Ramos (cell line): ENCODE measurements at regions not wholly inside any gene's neighbourhood (a gene's known extent, or its start where the extent isn't known, plus 50 kb on each side); places are given as distances from the start of the nearest gene placed in this dataset.

Experiments
- in situ Hi-C: fragments of 300-500 bp; cut with MboI; formaldehyde crosslinking; loops from one replicate; pipeline ENCODE4 v1.14.3; 2022; ENCODE audit warnings: low sequenced_read_pairs; ENCODE audit not compliant: unreplicated experiment

DNA sequence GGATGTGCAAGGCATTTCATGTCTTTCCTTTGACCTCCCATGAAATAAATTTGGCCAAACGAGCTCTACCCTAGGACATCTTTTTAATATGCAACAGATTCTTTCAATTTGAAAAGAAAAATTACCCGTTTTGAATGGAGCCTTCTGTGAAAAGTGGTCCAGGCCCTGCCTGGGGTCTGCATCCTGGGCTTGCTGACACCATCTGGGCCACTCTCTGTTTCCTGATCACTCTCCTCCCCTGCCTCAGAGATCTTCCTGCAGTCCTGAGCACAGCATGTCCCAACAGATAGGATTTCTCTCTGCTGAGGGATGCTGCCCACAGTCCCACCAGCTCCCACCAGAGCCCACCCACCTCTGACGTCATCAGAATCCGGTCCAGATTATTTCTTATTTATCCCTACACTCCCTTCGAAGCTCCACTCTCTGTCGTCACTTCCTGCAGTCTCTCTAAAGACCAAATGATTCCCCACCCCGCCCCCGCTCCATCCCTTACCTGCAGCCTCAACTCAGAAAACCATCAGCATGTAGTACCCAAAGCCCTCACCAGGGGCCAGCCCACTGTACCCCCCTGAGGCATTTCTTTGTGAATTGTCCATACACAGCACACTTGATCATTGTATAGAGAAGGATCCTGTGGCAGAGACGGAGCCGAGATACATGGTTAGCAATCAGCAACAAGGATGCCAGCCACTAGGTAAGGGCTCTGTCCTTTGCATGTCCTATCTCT is 192.1 kb upstream of the MGMT start:
- in situ Hi-C loops, result no loop called here

DNA sequence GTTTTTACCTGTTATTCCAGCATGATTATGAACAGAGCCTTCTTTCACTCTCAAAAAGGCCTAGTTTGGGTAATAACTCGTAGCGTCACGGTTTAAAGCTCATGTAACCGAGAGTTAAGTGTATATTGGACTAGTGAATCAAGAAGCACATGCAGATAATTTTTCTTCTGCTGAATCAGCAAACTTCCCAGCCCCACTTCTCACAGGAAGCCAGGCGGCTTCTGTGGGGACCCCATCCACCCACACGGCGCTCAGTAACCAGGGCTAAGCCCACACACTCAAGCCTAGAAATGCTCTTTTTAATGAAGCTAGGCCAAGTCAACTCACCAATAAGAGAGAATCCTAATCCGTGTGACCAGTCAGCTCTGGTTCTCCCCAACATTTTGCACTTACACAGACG is 191.2 kb upstream of the MGMT start:
- in situ Hi-C loops, result no loop called here

DNA sequence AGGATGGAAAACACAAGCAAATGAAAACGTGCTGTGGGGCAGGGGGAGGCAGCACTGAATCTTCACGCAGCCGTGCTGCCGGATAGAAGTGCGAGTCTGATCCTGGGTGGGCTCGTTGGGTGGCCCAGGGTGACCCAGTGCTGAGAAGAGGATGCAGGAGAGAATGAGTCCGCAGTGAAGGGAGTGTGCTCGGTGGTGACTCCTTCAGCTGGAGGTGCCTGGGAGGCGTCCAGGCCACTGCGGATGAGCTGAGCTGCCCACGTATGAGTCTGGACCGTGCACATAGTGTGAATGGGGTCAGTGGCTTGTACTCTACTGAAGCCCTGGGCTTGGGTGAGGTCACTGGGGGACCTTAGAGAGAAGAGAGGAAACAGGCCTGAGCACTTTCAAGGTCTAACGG is 190.0 kb upstream of the MGMT start:
- in situ Hi-C loops, result no loop called here

DNA sequence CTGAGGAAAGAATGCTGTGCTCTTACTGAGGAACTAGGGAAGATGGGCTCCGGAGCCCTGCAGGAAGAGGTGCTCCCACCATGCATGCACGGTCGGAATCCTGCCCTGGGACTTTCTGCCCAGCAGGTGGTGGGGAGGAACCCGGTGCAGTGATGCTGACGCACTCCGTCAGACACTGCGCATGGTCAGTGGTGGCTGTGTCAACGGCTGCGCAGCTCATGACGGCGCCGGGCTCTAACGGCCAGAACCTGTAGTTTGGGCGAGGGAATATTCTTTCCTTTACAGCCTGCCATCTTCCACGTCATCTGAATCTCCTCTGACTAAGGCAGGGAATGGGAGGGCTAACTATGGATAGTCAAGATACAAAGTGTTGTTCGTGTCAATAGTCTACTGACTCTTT is 189.2 kb upstream of the MGMT start:
- in situ Hi-C loops, result no loop called here

DNA sequence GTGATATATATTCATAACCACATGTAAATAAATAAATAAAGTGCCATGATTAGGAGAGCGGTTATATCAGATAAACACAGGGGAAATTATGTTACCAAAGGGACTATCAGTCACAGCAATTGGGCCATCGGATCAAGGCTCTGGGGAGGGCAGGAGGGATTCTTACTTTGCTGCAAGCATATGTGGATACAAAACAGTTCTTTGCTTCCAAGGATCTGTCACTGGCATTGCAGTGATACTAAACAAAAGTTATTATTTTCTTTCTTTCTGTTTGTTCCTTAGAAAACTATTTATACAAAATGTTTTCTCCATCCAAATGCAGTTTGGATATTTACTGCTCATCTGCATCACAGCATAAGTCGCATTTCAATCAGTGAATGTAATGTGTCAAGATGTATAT is 188.4 kb upstream of the MGMT start:
- in situ Hi-C loops, result no loop called here

DNA sequence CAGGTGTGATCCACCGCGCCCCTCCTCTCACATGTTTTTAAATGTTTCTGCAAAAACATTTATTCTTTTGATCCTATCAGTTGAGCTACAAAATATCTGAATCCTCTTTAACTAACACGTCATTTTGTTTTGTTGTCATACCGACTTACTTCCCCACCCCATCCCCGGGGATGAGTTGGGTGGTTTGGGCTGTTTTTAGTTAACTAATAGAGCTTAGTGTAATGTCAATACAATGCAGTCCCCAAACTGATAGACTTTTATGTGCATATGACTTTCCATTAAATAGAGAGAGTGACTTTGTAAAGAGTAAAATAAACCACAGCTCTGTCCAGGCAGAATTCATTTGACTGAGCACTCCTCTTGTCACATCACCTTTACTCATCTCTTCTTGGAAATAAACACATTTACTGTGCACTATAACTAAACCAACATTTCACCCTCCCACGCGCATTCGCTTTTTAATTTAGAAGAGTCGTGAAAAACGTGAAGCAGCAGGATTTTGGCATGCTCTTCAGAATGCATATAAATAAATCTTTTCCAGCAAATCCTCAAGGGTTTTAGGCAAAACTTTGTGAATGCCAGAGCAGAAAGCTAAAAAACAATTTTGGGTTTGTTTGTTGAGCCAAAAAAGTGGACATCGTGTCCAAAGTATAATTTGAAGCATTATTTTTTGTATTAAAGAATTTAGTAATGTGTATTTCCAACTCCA is 187.4 kb upstream of the MGMT start:
- in situ Hi-C loops, result no loop called here

DNA sequence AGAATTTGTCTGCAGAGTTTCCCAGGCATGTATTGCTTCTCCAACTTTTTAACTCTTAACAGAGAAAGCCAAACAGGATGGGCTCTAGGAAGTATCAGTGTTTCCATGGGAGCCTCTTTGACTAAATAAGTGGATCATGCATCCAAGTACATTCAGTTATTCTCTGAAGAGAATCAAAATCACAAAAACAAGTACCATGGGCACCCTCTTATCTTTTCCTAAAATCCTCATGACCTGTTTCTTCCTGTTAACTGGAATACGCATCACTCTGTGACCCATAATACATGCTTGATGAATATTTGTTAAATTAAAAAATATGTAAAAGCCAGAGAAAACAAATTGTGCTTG is 186.9 kb upstream of the MGMT start:
- in situ Hi-C loops, result no loop called here

DNA sequence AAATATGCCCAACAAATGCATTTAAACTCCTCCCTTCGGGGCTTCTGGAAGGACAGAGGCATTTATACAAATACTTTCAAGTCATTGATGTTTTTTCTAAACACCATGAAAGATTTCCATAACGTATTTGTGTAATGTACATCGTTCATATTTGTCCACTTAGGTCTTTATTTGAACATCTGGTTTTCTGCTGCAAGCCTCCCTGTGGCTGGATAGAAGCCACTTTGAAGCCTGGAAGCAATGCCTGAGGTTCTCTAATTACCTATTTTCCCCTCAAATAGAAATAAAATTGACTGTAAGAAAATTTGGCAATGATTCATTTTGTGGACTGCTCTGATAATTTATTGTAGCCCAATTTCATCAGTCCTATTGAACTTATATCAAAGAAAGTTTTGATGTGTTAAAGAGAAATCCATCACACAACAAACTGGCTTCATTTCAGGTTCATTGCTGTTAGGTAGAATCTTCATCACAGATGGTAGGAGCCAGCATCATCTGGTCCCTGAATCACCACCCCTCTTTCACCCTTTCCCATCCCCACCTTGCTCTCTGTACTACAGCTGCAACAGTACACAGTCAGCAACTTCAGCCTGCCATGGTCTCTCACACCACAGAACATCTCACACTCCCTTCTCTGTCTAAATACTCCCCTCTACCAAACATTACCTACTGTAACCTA is 186.0 kb upstream of the MGMT start:
- in situ Hi-C loops, result no loop called here

DNA sequence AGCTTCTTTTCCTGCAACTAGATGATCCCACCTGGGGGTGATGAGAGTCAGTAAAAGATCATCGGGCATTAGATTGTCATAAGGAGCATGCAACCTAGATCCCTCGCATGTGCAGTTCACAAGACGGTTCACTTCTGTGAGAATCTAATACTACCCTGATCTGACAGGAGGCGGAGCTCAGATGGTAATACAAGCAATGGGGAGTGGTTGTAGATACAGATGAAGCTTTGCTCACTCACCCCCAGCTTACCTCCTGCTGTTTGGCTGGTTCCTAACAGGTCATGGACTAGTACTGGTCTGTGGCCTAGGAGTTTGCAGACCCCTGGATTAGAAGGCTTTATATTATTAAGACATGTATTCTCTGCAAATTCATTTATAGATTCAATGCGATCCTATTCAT is 181.6 kb upstream of the MGMT start:
- in situ Hi-C loops, result no loop called here

DNA sequence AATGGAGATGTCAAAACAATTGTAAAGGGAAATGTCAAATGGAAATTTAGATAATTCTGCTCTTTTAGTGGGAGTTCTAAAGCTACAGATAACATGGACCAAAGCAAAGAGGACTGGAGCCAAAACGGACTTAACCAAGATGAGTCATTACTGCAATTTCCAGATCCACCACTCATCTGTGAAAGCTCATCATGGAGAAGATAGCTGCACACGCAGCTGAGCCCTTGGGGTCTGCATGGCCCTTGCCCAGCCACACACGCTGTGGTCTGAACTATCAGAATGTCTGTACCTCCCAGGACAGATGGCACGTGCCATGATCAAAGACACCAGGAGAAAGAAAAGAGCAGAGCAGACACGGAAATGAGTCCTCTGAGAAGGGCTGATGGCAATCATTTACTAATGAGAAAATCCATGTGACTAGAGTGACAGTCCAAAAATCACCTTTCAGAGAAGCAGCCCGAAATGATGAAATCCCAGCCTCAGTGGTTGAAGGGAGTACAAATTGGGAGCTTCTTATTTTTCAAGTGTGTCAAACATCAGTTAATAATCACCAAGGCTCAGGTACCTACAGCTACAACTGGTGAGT is 177.9 kb upstream of the MGMT start:
- in situ Hi-C loops, result no loop called here

DNA sequence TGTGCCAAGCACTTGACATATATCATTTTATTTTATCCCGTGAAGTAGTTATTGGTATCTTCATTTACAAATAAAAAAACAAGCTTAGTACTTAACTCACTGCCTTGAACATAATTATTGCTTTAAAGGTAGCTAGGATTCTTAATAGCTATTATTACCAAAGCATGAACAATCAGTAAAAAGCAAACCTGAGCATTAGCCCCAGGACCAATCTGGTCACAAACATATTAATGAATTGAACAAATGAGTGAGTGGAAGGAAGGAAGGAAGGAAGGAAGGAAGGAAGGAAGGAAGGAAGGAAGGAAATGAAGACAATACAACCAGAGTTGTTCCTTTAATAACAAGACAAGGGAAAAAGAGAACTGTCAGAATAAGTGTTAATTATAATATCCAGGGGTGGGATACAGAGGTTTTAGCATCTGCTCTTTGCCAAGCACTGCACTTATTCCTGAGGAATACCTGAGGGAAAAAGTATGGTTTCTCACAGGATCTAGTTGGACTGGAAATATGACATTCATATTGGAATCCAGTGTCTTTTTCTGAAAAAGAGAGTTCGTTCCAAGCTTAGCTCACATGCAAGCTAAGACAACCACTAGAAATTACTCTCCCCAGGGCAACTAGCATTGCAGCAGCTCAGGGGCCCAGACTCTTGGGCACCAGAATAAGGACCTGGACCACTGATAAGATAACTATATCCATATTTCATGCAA is 172.9 kb upstream of the MGMT start:
- in situ Hi-C loops, result no loop called here

DNA sequence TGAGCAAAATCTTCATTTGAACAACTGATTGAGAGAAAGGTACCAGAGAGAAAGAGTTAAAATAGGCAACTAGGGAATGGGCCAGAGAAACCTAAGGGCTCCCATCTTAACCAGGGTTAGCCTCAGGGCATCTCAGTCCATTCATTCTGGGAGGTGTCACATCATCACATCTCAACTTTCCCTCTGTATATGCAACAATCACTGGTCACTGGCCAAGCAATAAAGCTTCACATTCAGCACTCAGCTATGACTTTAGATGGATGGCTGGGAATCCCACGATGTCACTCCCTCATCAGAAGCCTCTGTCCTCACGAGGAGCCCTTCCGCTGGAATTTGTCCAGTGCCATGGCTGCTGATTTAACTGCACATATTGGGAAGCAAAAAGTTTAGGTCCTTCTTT is 172.1 kb upstream of the MGMT start:
- in situ Hi-C loops, result no loop called here

DNA sequence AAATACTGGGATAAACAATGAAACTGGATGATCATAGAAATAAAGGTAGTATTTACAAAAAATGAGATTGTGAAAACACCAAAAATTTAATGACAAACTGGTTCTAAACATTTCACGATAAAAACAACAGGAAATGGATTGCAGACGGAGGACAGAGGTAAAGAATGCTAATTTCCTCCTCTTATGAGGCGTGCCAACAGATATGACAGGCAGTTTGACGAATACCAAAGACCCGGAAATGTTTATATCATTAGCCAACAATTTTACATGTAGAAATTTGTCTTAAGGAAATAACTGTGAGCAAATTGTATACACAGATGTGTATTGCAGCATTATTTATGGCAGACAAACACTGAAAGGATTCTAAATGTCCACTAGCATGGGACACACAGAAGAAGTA is 162.0 kb upstream of the MGMT start:
- in situ Hi-C loops, result no loop called here

DNA sequence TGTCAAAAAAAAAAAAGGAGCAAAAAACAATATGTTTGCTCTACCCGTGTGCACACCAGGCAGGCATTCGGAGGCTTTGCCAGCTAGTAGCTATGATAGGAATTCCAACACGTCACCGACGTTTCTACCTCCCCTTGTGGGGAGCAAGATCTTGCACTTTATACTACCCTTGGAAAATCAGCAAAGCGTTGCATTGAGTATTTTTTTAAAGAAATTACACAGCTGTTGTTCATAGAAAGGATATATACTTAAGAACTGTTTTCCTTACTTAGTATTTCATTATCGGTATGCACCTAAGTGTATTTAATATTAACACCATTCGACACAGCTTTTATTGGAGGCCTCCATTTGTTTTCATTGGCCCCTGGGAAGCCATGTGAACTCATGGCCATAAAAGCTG is 159.9 kb upstream of the MGMT start:
- in situ Hi-C loops, result no loop called here

DNA sequence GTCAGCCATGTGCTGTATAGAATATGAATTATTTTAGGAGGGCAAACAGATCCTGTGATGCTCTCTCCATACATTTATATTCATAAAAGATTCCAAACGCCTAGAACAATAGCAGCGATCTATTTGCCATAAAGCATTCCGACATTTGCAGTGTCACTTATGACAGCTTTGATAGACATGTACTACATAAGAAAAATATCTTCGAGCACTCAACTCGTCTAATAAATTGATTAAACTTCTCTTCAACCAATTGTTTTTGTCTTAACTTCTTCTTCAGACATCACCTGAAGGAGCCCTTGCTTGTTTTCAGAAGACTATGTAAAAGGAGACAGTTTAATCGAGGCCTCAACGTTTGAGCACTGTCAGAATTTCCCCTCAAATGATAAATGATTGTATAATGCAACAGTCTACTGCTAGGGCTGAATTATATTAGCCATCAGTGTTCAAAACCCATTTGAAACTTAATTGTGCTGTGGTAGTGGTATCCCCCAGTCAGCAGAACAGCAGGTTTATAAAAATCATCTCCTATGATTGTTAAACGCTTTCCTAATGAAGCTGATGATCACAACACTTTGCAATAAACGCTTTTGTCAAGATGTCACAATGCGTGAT is 158.0 kb upstream of the MGMT start:
- in situ Hi-C loops, result no loop called here

DNA sequence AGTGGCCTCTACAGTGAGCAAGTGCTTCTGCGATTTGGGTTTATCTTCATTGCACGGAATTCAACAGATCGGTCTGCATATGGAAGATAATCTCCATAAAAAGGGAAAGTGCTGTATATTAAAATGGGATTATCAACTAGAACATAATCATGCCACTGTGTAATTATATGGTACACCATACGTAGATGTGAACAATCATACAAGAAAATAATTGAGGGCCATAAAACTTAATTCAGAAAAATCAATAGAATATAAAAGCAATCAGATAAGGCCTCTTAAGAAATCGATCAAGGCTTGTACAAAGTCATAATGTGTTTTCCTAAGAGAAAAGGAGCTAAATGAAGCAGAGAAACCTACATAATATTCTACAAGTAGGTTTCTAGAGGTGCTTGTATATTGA is 157.5 kb upstream of the MGMT start:
- in situ Hi-C loops, result no loop called here

DNA sequence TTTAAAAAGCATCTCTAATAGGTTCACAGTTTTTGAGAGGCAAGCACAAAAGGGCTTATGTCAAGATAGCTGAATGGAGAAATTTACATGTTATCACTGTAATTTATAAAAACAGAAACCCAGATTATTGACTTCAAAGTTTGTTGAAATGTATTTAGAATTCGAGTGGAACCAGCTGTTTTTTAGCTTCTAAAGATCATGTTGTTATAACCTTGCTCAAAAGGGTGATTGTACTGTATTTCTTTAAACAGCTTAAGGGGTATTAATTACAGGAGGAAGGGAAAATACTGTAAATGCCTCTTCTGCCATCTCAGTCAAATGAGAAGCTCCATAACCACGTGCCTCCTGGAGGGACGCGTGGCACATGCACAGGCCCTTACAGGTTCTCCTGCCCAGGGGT is 156.2 kb upstream of the MGMT start:
- in situ Hi-C loops, result no loop called here

DNA sequence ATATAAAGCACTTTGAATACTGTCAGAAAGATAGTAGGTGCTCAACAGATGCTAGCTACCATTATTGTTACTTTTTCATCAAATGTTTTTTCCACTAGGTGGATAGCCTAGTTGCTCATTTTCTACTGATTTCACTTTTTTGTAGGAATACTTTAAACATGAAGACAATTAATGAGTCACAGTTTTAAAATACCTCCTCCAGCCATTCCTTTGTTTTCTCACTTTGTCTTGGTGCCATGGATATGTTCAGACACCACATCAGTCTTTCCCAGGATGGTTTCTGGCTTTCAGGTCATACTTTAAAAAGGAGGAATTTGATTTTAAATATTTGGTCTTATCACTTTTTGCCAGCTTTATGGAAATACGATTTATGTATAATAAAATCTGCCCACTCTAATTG is 147.1 kb upstream of the MGMT start:
- in situ Hi-C loops, result no loop called here

DNA sequence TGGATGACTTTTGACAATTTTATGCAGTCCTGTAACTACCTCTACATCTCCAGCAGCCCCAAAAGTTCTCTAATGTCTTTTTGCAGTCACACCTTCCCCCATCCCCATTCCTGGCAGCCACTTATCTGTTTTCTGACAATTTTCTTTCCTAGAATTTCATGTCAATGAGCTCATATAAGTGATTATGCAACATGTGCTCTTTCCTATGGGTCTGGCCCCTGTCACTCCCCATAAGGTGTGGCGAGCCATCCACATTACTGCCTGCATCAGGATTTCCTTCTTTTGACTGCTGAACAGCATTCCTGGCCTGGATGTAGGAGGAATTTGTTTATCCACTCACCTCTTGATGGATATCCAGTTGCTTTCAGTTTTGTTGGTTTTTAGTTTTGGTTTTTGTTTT is 146.7 kb upstream of the MGMT start:
- in situ Hi-C loops, result no loop called here

DNA sequence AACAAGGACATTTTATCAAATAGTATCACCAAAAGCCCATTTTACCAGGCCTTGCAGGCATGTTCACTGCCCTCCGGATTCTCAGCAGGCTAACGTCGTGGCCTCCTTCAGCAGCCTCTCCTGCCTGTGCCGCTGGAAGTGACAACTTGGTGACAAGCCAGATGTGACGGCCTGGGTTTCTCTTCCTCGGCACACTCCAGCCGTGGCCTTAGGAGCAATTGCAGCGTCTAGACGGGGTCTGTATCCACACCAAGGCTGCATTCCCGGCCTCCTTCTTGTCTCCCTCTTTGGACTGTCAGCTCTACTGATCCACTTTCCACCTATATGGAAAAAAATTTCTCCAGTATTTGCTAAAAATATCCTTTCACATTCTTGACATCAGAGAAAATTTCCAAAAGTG is 145.3 kb upstream of the MGMT start:
- in situ Hi-C loops, result no loop called here
